ENCODE measurements at regions not wholly inside any gene's neighbourhood (a gene's known extent, or its start where the extent isn't known, plus 50 kb on each side); places are given as distances from the start of the nearest gene placed in this dataset.

- no peak for TF ChIP-seq CTCF (IDR thresholded peaks at IDR 0.05)
- TF ChIP-seq POLR2A (IDR thresholded peaks at IDR 0.05) = no peak
Observed at GRCh38 chrX:952816-953215, 259.6 kb downstream of the CRLF2 start.
